ENCODE measurements at regions not wholly inside any gene's neighbourhood (a gene's known extent, or its start where the extent isn't known, plus 50 kb on each side); places are given as distances from the start of the nearest gene placed in this dataset.
"Not testable (repeated sequence)": the region's sequence is repeated elsewhere in the genome, so short reads cannot be mapped to it uniquely, and the experiment has no call there.

DNA sequence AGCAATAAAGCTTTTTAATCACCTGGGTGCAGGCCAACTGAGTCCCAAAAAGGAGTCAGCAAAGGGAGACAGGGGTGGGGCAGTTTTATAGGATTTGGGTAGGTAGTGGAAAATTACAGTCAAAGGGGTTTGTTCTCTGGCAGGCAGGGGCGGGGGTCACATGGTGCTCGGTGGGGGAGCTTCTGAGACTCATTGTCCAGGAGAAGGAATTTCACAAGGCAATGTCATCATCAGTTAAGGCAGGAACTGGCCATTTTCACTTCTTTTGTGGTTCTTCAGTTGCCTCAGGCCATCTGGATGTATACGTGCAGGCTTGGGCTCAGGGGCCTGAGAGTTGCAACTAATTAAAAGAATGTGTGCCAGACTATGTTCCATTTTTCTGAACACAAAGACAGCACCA, 147.5 kb upstream of the SCN7A start:
- TF ChIP-seq, protein P1, sequence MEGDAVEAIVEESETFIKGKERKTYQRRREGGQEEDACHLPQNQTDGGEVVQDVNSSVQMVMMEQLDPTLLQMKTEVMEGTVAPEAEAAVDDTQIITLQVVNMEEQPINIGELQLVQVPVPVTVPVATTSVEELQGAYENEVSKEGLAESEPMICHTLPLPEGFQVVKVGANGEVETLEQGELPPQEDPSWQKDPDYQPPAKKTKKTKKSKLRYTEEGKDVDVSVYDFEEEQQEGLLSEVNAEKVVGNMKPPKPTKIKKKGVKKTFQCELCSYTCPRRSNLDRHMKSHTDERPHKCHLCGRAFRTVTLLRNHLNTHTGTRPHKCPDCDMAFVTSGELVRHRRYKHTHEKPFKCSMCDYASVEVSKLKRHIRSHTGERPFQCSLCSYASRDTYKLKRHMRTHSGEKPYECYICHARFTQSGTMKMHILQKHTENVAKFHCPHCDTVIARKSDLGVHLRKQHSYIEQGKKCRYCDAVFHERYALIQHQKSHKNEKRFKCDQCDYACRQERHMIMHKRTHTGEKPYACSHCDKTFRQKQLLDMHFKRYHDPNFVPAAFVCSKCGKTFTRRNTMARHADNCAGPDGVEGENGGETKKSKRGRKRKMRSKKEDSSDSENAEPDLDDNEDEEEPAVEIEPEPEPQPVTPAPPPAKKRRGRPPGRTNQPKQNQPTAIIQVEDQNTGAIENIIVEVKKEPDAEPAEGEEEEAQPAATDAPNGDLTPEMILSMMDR (IDR thresholded peaks at IDR 0.05), result not testable (repeated sequence)
- TF ChIP-seq POLR2AphosphoS5, POLR2A, EP300 (IDR thresholded peaks at IDR 0.05): not testable (repeated sequence)
